Osteoblast (primary cell): ENCODE measurements at regions not wholly inside any gene's neighbourhood (a gene's known extent, or its start where the extent isn't known, plus 50 kb on each side); places are given as distances from the start of the nearest gene placed in this dataset.

Experiments
- DNase-seq: peaks from one replicate; pipeline ENCODE4 v3.0.0; 2011; ENCODE audit warnings: low spot score, mixed read lengths; ENCODE audit not compliant: insufficient read length; ENCODE audit errors: missing footprints
- H2AFZ ChIP-seq: 2 replicates; pipeline ENCODE4 v1.6.0; 2011; ENCODE audit warnings: mild to moderate bottlenecking, low read length
- H3K27ac ChIP-seq: 2 replicates; pipeline ENCODE4 v1.5.1; 2011; ENCODE audit warnings: mild to moderate bottlenecking, low read depth, low read length, moderate library complexity
- H3K27me3 ChIP-seq: 2 replicates; pipeline ENCODE4 v1.6.0; 2012; ENCODE audit warnings: mild to moderate bottlenecking, control low read depth, inconsistent platforms, low read length, moderate library complexity; ENCODE audit not compliant: insufficient read depth
- H3K36me3 ChIP-seq: 2 replicates; pipeline ENCODE4 v1.5.1; 2011; ENCODE audit warnings: mild to moderate bottlenecking, low read length, control low read depth, moderate library complexity; ENCODE audit not compliant: insufficient read depth
- H3K4me1 ChIP-seq: 2 replicates; pipeline ENCODE4 v1.5.1; 2011; ENCODE audit warnings: mild to moderate bottlenecking, low read length, control low read depth, moderate library complexity; ENCODE audit not compliant: insufficient read depth
- H3K4me2 ChIP-seq: 2 replicates; pipeline ENCODE4 v1.6.0; 2011; ENCODE audit warnings: mild to moderate bottlenecking, low read length; ENCODE audit not compliant: insufficient read depth
- H3K4me3 ChIP-seq: fragments of 200-600 bp; sonication (generic); 3 replicates; pipeline ENCODE4 v1.5.1; 2012; ENCODE audit warnings: mild to moderate bottlenecking, low read length, inconsistent platforms; ENCODE audit not compliant: insufficient read depth
- H3K79me2 ChIP-seq: 2 replicates; pipeline ENCODE4 v1.6.0; 2012; ENCODE audit warnings: mild to moderate bottlenecking, low read length, control low read depth, inconsistent platforms; ENCODE audit not compliant: insufficient read depth
- H3K9me3 ChIP-seq: 2 replicates; pipeline ENCODE4 v1.5.1; 2011; ENCODE audit warnings: low read depth, low read length, control low read depth
- H4K20me1 ChIP-seq: 2 replicates; pipeline ENCODE4 v1.6.0; 2012; ENCODE audit warnings: mild to moderate bottlenecking, low read length, control low read depth; ENCODE audit not compliant: insufficient read depth
- TF ChIP-seq, protein P1 (sequence below): IDR thresholded peaks from 2 replicates; pipeline ENCODE4 v1.5.1; 2011; ENCODE audit warnings: mild to moderate bottlenecking, low read depth, low read length, moderate library complexity; ENCODE audit errors: extremely low read depth

DNA sequence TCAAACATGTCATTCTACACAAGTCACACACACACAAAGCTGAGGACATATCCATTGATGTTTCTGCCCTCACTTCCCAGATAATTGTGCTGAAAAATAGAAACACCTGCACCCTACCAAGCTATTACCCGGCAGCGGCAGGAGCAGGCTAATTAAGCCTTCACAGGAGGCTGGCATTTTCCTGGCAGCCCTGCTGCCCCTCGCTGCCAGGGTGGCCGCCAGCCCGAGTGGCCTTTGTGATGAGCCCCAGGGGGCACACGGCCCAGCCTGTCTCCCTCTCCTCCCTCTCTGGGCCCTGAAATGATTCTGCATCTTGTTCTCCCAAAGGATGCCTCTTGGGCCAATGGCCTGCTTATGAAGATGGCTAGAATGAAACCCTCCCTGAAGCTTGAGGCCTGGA lies 76.2 kb upstream of the TP53I11 start:
- peaks cover 16% of the 10 kb centered on the region for H3K4me1 ChIP-seq
- no peak overlapping the region for H3K4me2 ChIP-seq
- H3K9me3 ChIP-seq: no peaks in the 10 kb centered on the region
- no peak for DNase-seq
- H3K27ac ChIP-seq: no peak overlapping the region
- peaks cover 34% of the 10 kb centered on the region for H3K27me3 ChIP-seq
- no peaks in the 10 kb centered on the region for H3K79me2 ChIP-seq
- no peak overlapping the region for H3K4me3 ChIP-seq
- no peaks in the 10 kb centered on the region for H3K36me3 ChIP-seq
- no peaks in the 10 kb centered on the region for H4K20me1 ChIP-seq
- H2AFZ ChIP-seq: no peak overlapping the region
- TF ChIP-seq, protein P1, sequence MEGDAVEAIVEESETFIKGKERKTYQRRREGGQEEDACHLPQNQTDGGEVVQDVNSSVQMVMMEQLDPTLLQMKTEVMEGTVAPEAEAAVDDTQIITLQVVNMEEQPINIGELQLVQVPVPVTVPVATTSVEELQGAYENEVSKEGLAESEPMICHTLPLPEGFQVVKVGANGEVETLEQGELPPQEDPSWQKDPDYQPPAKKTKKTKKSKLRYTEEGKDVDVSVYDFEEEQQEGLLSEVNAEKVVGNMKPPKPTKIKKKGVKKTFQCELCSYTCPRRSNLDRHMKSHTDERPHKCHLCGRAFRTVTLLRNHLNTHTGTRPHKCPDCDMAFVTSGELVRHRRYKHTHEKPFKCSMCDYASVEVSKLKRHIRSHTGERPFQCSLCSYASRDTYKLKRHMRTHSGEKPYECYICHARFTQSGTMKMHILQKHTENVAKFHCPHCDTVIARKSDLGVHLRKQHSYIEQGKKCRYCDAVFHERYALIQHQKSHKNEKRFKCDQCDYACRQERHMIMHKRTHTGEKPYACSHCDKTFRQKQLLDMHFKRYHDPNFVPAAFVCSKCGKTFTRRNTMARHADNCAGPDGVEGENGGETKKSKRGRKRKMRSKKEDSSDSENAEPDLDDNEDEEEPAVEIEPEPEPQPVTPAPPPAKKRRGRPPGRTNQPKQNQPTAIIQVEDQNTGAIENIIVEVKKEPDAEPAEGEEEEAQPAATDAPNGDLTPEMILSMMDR: no peak

DNA sequence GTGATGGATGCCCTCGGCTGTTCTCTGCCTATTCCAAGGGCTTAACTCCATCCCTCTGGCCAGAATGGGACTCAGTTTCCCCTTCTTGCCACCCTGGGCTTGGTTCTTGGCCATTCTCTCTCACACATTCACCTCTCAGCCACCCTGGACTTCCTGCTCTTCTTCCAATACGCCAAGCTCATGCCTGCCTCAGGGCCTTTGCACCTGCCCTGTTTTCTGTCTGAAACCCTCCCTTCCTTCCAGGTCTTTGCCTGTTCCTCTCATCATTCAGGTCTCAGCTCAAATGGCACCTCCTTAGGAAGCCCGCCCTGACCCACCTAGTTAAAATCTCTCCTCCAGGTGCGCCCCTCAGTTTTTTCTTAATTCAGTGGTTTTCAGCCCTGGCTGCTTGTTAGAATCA lies 76.6 kb upstream of the TP53I11 start:
- H3K27me3 ChIP-seq: peaks cover 35% of the 10 kb centered on the region
- H3K27ac ChIP-seq: no peak overlapping the region
- TF ChIP-seq, protein P1: no peak
- no peak overlapping the region for H3K4me3 ChIP-seq
- H3K9me3 ChIP-seq: no peaks in the 10 kb centered on the region
- no peaks in the 10 kb centered on the region for H4K20me1 ChIP-seq
- H3K36me3 ChIP-seq: no peaks in the 10 kb centered on the region
- peaks cover 11% of the 10 kb centered on the region for H3K4me1 ChIP-seq
- DNase-seq: no peak
- no peaks in the 10 kb centered on the region for H3K79me2 ChIP-seq
- no peak overlapping the region for H3K4me2 ChIP-seq
- H2AFZ ChIP-seq: no peak overlapping the region

DNA sequence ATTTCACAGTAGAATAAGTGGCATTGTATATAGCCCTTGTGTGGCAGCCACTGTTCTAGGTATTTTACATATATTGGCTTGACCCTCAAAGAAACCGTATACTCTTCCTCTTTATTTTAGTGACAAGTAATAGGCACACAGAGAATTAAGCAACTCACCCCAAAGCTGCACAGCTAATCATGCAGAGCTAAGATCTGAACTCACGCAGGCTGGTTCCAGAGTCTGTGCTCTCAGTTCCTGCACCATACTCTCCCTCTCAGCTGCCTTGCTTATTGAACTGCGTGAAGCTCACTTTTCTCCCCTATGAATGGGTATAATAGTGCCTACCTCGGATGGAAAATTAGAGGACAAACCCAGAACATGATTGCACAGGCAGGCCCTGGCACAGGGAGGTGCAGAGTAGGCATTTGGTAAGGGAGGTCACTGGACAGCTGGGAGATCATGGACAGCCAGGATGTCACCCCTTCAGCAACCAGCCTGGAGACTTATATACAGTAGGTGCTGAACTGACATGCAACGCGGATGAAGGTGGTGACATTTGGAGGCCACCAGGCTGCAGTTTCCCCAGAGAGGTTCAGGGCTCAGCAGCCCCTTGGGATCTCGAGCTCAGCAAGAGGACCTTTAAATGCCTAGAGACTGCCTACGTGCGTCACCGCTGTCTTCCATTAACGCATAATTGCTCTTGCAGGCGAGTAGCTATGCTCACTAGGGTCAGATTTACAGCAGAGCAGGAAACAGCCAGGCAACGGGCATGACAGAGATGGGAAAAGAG lies 78.4 kb upstream of the TP53I11 start:
- no peak for DNase-seq
- peaks cover 35% of the 10 kb centered on the region for H3K27me3 ChIP-seq
- TF ChIP-seq, protein P1: no peak
- no peaks in the 10 kb centered on the region for H3K4me1 ChIP-seq
- H3K36me3 ChIP-seq: no peaks in the 10 kb centered on the region
- H3K79me2 ChIP-seq: no peaks in the 10 kb centered on the region
- no peak overlapping the region for H3K4me2 ChIP-seq
- H4K20me1 ChIP-seq: no peaks in the 10 kb centered on the region
- no peaks in the 10 kb centered on the region for H3K9me3 ChIP-seq
- H3K4me3 ChIP-seq: no peak overlapping the region
- H2AFZ ChIP-seq: no peak overlapping the region
- no peak overlapping the region for H3K27ac ChIP-seq

GRCh38 chr11:45030778-45031177 lies 80.1 kb upstream of the TP53I11 start:
- H3K4me2 ChIP-seq: no peak overlapping the region
- no peaks in the 10 kb centered on the region for H3K36me3 ChIP-seq
- DNase-seq: no peak
- no peaks in the 10 kb centered on the region for H3K79me2 ChIP-seq
- H3K4me1 ChIP-seq: no peaks in the 10 kb centered on the region
- H2AFZ ChIP-seq: no peak overlapping the region
- H4K20me1 ChIP-seq: no peaks in the 10 kb centered on the region
- peaks cover 44% of the 10 kb centered on the region for H3K27me3 ChIP-seq
- TF ChIP-seq, protein P1: no peak
- no peak overlapping the region for H3K4me3 ChIP-seq
- no peak overlapping the region for H3K27ac ChIP-seq
- no peaks in the 10 kb centered on the region for H3K9me3 ChIP-seq
